ENCODE measurements at regions not wholly inside any gene's neighbourhood (a gene's known extent, or its start where the extent isn't known, plus 50 kb on each side); places are given as distances from the start of the nearest gene placed in this dataset.

DNA sequence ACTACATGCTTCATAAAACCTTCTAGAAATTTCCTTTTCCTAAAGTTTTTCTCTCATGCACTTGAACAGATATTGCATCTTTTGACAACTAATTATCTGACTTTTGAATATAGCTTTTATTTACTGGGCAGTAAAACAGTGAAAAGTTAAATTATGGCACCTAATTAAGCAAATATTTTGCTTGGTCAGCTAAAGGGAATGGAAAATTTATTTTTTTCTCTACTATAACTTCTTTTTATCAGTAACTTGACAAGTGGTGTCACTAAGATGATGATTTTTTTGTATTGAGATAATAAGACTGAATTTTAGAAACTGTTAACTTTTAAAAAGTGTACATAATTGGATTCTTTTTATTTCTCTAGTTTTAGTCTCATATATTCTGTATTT is 351.6 kb downstream of the PIK3C3 start:
- TF ChIP-seq, protein P1, sequence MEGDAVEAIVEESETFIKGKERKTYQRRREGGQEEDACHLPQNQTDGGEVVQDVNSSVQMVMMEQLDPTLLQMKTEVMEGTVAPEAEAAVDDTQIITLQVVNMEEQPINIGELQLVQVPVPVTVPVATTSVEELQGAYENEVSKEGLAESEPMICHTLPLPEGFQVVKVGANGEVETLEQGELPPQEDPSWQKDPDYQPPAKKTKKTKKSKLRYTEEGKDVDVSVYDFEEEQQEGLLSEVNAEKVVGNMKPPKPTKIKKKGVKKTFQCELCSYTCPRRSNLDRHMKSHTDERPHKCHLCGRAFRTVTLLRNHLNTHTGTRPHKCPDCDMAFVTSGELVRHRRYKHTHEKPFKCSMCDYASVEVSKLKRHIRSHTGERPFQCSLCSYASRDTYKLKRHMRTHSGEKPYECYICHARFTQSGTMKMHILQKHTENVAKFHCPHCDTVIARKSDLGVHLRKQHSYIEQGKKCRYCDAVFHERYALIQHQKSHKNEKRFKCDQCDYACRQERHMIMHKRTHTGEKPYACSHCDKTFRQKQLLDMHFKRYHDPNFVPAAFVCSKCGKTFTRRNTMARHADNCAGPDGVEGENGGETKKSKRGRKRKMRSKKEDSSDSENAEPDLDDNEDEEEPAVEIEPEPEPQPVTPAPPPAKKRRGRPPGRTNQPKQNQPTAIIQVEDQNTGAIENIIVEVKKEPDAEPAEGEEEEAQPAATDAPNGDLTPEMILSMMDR (IDR thresholded peaks at IDR 0.05): no peak
- no peak for TF ChIP-seq POLR2AphosphoS5 (IDR thresholded peaks at IDR 0.05)
